ENCODE measurements at regions not wholly inside any gene's neighbourhood (a gene's known extent, or its start where the extent isn't known, plus 50 kb on each side); places are given as distances from the start of the nearest gene placed in this dataset.

GRCh38 chr5:136439367-136439766 is 74.0 kb upstream of the TRPC7 start:
- Histone ChIP-seq H4K8ac (ENCODE audit: low read depth in 2 of 2, low read length in 2 of 2) (no peak overlapping the region), H2AK9ac (replicated peaks; ENCODE audit: low read depth, low read length, poor library complexity) (no peak overlapping the region), H3K9me1 (ENCODE audit: insufficient read depth, low read length) (no peaks in the 10 kb centered on the region), H2BK5ac (ENCODE audit: low read depth, low read length, poor library complexity, severe bottlenecking) (no peak overlapping the region), H3K9me3 (ENCODE audit: control insufficient read depth, insufficient read depth, low read length) (0 out of 2 replicates have a peak, but pooled peaks cover 4% of the 10 kb centered on the region), H3K4ac (ENCODE audit: low read depth, low read length) (no peak overlapping the region), H3K27ac (ENCODE audit: insufficient read depth, low read length) (no peak overlapping the region), H3K27me3 (ENCODE audit: control insufficient read depth, insufficient read depth, low read length) (no peaks in the 10 kb centered on the region), H3K56ac (ENCODE audit: extremely low read depth, insufficient read depth, low read length) (no peak overlapping the region), H2BK15ac (ENCODE audit: low read depth, low read length) (no peak overlapping the region), H3K18ac (ENCODE audit: low read depth, low read length) (no peak overlapping the region), H3K14ac (replicated peaks; ENCODE audit: low read depth, low read length) (no peak overlapping the region), H3K36me3 (ENCODE audit: control insufficient read depth, insufficient read depth, low read length) (no peaks in the 10 kb centered on the region), H2BK20ac (ENCODE audit: low read depth, low read length) (no peak overlapping the region), H3K23ac (ENCODE audit: low read depth, low read length) (no peak overlapping the region), H3K9ac (ENCODE audit: low read depth, low read length) (no peak overlapping the region), H3K4me3 (ENCODE audit: insufficient read depth, low read depth, low read length) (no peak overlapping the region), H2BK120ac (ENCODE audit: low read depth, low read length) (no peak overlapping the region), H4K5ac (ENCODE audit: low read depth, low read length) (no peak overlapping the region), H3K4me2 (ENCODE audit: low read depth, low read length) (no peak overlapping the region), H4K20me1 (ENCODE audit: insufficient read depth, low read length) (no peaks in the 10 kb centered on the region), H3K4me1 (ENCODE audit: control insufficient read depth, insufficient read depth, low read length) (no peaks in the 10 kb centered on the region), H2AK5ac (ENCODE audit: low read depth, low read length) (no peak overlapping the region), H3K79me1 (ENCODE audit: low read depth in 1 of 2, low read length in 2 of 2) (no peaks in the 10 kb centered on the region), H4K91ac (ENCODE audit: insufficient read depth, low read depth, low read length) (no peak overlapping the region), H2AFZ (replicated peaks; ENCODE audit: low read length, poor library complexity) (no peak overlapping the region)
- intact Hi-C loops (cut with micrococcal nuclease) (no loop called here), dilution Hi-C loops (cut with HindIII; ENCODE audit: low sequenced_read_pairs, unreplicated experiment) (no loop called here), in situ Hi-C loops (cut with MboI; ENCODE audit: low sequenced_read_pairs) (no loop called here)
- DNase-seq (no peak), ATAC-seq (ENCODE audit: low read depth) (no peak)
- TF ChIP-seq RFX5 (IDR thresholded peaks at IDR 0.05; ENCODE audit: low read depth, low read length) = no peak
- TF ChIP-seq MXI1 (IDR thresholded peaks at IDR 0.05; ENCODE audit: borderline replicate concordance, low read depth, low read length) = no peak
- TF ChIP-seq FOS (IDR thresholded peaks at IDR 0.05; ENCODE audit: low read depth, low read length) = no peak
- TF ChIP-seq SMC3 (IDR thresholded peaks at IDR 0.05; ENCODE audit: low read depth, low read length) = no peak
- TF ChIP-seq RCOR1 (IDR thresholded peaks at IDR 0.05; ENCODE audit: insufficient replicate concordance, low read length) = no peak
- TF ChIP-seq NFE2L2 (IDR thresholded peaks at IDR 0.05; ENCODE audit: low read depth, low read length) = no peak
- no peak for TF ChIP-seq CHD1 (IDR thresholded peaks at IDR 0.05; ENCODE audit: low read depth, low read length)
- TF ChIP-seq ELK1 (IDR thresholded peaks at IDR 0.05; ENCODE audit: borderline replicate concordance, low read depth, low read length) = no peak
- no peak for TF ChIP-seq USF2 (IDR thresholded peaks at IDR 0.05; ENCODE audit: low read depth, low read length)
- TF ChIP-seq MAZ (IDR thresholded peaks at IDR 0.05; ENCODE audit: borderline replicate concordance, low read depth, low read length) = no peak
- no peak for TF ChIP-seq CTCF (conservative IDR thresholded peaks at IDR 0.05; ENCODE audit: low read depth, low read length)
- ChIA-PET CTCF (no interaction called here), POLR2A (ENCODE audit: unreplicated experiment) (no interaction called here)
- no TSS peak for BruUV-seq (replicated peaks)

Measured in IMR-90 (cell line).